ENCODE measurements at regions not wholly inside any gene's neighbourhood (a gene's known extent, or its start where the extent isn't known, plus 50 kb on each side); places are given as distances from the start of the nearest gene placed in this dataset.

DNA sequence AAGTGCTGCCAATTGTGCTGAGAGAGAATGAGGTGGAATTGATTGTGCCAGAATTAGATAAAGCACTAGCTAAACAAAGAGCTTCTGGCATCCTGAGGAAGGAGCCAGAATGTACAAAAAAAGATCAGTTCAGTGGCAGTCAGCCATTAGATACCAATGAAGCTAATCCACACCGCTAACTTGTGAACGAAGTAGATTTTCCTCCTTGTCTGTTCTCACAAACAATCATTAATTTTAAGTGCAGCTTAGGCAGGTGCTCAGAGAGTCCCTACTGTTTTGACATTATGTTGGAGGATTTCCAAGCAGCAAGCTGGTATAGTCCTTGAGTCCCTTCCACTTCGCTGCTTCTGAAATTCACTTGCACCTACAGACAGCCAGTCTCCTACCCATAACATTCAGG is 617.4 kb downstream of the CENPC start:
- TF ChIP-seq EZH2 (IDR thresholded peaks at IDR 0.05; ENCODE audit: low read length): no peak
- TF ChIP-seq, protein P1, sequence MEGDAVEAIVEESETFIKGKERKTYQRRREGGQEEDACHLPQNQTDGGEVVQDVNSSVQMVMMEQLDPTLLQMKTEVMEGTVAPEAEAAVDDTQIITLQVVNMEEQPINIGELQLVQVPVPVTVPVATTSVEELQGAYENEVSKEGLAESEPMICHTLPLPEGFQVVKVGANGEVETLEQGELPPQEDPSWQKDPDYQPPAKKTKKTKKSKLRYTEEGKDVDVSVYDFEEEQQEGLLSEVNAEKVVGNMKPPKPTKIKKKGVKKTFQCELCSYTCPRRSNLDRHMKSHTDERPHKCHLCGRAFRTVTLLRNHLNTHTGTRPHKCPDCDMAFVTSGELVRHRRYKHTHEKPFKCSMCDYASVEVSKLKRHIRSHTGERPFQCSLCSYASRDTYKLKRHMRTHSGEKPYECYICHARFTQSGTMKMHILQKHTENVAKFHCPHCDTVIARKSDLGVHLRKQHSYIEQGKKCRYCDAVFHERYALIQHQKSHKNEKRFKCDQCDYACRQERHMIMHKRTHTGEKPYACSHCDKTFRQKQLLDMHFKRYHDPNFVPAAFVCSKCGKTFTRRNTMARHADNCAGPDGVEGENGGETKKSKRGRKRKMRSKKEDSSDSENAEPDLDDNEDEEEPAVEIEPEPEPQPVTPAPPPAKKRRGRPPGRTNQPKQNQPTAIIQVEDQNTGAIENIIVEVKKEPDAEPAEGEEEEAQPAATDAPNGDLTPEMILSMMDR (optimal IDR thresholded peaks at IDR 0.05 in 1 of 3, IDR thresholded peaks at IDR 0.05 in 1 of 3, conservative IDR thresholded peaks at IDR 0.05 in 1 of 3; ENCODE audit: extremely low read depth in 1 of 3, insufficient read depth in 2 of 3, low read length in 3 of 3): no peak

Measured in keratinocyte (primary cell).